Fibroblast of skin of back (primary cell): ENCODE measurements at regions not wholly inside any gene's neighbourhood (a gene's known extent, or its start where the extent isn't known, plus 50 kb on each side); places are given as distances from the start of the nearest gene placed in this dataset.

Source experiments
- DNase-seq: peaks from one replicate; pipeline ENCODE4 v3.0.0-alpha.2; 2013

- DNase-seq = peak; percentile 48
These were observed 308.4 kb downstream of the PSAT1 start for GRCh38 chr9:78605041-78606000.

GRCh38 chr9:78606001-78606379 lies 309.1 kb downstream of the PSAT1 start:
- DNase-seq = no peak

GRCh38 chr9:78607853-78608252 lies 310.9 kb downstream of the PSAT1 start:
- no peak for DNase-seq

- no peak for DNase-seq
These were observed 312.5 kb downstream of the PSAT1 start for GRCh38 chr9:78609450-78609849.

GRCh38 chr9:78612091-78612490 lies 315.2 kb downstream of the PSAT1 start:
- peak; percentile 93 for DNase-seq

- peak; percentile 59 for DNase-seq
These were observed 316.1 kb downstream of the PSAT1 start for GRCh38 chr9:78613006-78613405.

GRCh38 chr9:78614892-78615291 lies 318.0 kb downstream of the PSAT1 start:
- DNase-seq = no peak

- no peak for DNase-seq
These were observed 318.4 kb downstream of the PSAT1 start for GRCh38 chr9:78615372-78615771.

- DNase-seq = no peak
These were observed 321.8 kb downstream of the PSAT1 start for GRCh38 chr9:78618735-78619134.

GRCh38 chr9:78620303-78620702 lies 323.4 kb downstream of the PSAT1 start:
- peak; percentile 82 for DNase-seq

GRCh38 chr9:78620764-78621163 lies 323.8 kb downstream of the PSAT1 start:
- DNase-seq = peak; percentile 94

GRCh38 chr9:78622126-78622525 lies 325.2 kb downstream of the PSAT1 start:
- DNase-seq = no peak

GRCh38 chr9:78626971-78627370 lies 330.0 kb downstream of the PSAT1 start:
- DNase-seq = no peak

- DNase-seq = no peak
These were observed 334.0 kb downstream of the PSAT1 start for GRCh38 chr9:78630966-78631365.

GRCh38 chr9:78640728-78641127 lies 343.8 kb downstream of the PSAT1 start:
- DNase-seq = no peak

GRCh38 chr9:78644359-78644758 lies 347.4 kb downstream of the PSAT1 start:
- no peak for DNase-seq

GRCh38 chr9:78654324-78654723 lies 357.4 kb downstream of the PSAT1 start:
- DNase-seq = no peak

- no peak for DNase-seq
These were observed 366.4 kb downstream of the PSAT1 start for GRCh38 chr9:78663369-78663768.

- no peak for DNase-seq
These were observed 367.4 kb downstream of the PSAT1 start for GRCh38 chr9:78664370-78664769.

GRCh38 chr9:78666818-78667414 lies 370.0 kb downstream of the PSAT1 start:
- DNase-seq = peak; percentile 6

GRCh38 chr9:78668148-78668832 lies 371.4 kb downstream of the PSAT1 start:
- no peak for DNase-seq

GRCh38 chr9:78669591-78669990 lies 372.7 kb downstream of the PSAT1 start:
- DNase-seq = peak; percentile 12

GRCh38 chr9:78671785-78672184 lies 374.9 kb downstream of the PSAT1 start:
- no peak for DNase-seq
